ENCODE measurements at regions not wholly inside any gene's neighbourhood (a gene's known extent, or its start where the extent isn't known, plus 50 kb on each side); places are given as distances from the start of the nearest gene placed in this dataset.

GRCh38 chr11:98772893-98773292 is 247.9 kb upstream of the CNTN5 start:
- Histone ChIP-seq H3K27me3 (ENCODE audit: low read depth, low read length) (no peaks in the 10 kb centered on the region), H3K9ac (ENCODE audit: low read length) (no peak overlapping the region), H4K20me1 (ENCODE audit: insufficient read depth, low read length) (no peaks in the 10 kb centered on the region), H3K9me3 (ENCODE audit: insufficient read depth, low read length) (no peaks in the 10 kb centered on the region), H2AFZ (ENCODE audit: low read depth, low read length) (no peak overlapping the region), H3K36me3 (replicated peaks; ENCODE audit: low read depth, low read length) (no peaks in the 10 kb centered on the region), H3K27ac (ENCODE audit: low read length) (no peak overlapping the region), H3K4me1 (ENCODE audit: low read length) (no peaks in the 10 kb centered on the region), H3K79me2 (ENCODE audit: low read length) (no peaks in the 10 kb centered on the region), H3K4me3 (ENCODE audit: low read length) (no peak overlapping the region), H3K4me2 (ENCODE audit: low read length) (no peak overlapping the region)
- TF ChIP-seq CTCF (IDR thresholded peaks at IDR 0.05; ENCODE audit: low read depth, low read length) = no peak
- no peak for TF ChIP-seq EZH2phosphoT487 (IDR thresholded peaks at IDR 0.05; ENCODE audit: low read depth)

GRCh38 chr11:98793276-98793675 is 227.5 kb upstream of the CNTN5 start:
- Histone ChIP-seq H3K27me3 (ENCODE audit: low read depth, low read length) (no peaks in the 10 kb centered on the region), H3K27ac (ENCODE audit: low read length) (no peak overlapping the region)
- TF ChIP-seq EZH2phosphoT487 (IDR thresholded peaks at IDR 0.05; ENCODE audit: low read depth) (no peak), CTCF (IDR thresholded peaks at IDR 0.05; ENCODE audit: low read depth, low read length) (no peak)

GRCh38 chr11:98798333-98798732 is 222.4 kb upstream of the CNTN5 start:
- Histone ChIP-seq H3K4me1 (ENCODE audit: low read length) (no peaks in the 10 kb centered on the region), H3K36me3 (replicated peaks; ENCODE audit: low read depth, low read length) (no peaks in the 10 kb centered on the region), H3K27ac (ENCODE audit: low read length) (no peak overlapping the region), H4K20me1 (ENCODE audit: insufficient read depth, low read length) (no peaks in the 10 kb centered on the region), H3K4me2 (ENCODE audit: low read length) (no peak overlapping the region), H3K4me3 (ENCODE audit: low read length) (no peak overlapping the region), H3K9me3 (ENCODE audit: insufficient read depth, low read length) (no peaks in the 10 kb centered on the region), H3K79me2 (ENCODE audit: low read length) (no peaks in the 10 kb centered on the region), H2AFZ (ENCODE audit: low read depth, low read length) (no peak overlapping the region), H3K27me3 (ENCODE audit: low read depth, low read length) (no peaks in the 10 kb centered on the region), H3K9ac (ENCODE audit: low read length) (no peak overlapping the region)
- TF ChIP-seq EZH2phosphoT487 (IDR thresholded peaks at IDR 0.05; ENCODE audit: low read depth) = no peak
- no peak for TF ChIP-seq CTCF (IDR thresholded peaks at IDR 0.05; ENCODE audit: low read depth, low read length)

More at GRCh38 chr11:98793276-98793675, 227.5 kb upstream of the CNTN5 start:
- Histone ChIP-seq H4K20me1 (ENCODE audit: insufficient read depth, low read length) (no peaks in the 10 kb centered on the region), H3K9ac (ENCODE audit: low read length) (no peak overlapping the region), H3K9me3 (ENCODE audit: insufficient read depth, low read length) (no peaks in the 10 kb centered on the region), H3K4me2 (ENCODE audit: low read length) (no peak overlapping the region), H3K4me3 (ENCODE audit: low read length) (no peak overlapping the region), H2AFZ (ENCODE audit: low read depth, low read length) (no peak overlapping the region), H3K4me1 (ENCODE audit: low read length) (no peaks in the 10 kb centered on the region), H3K79me2 (ENCODE audit: low read length) (no peaks in the 10 kb centered on the region), H3K36me3 (replicated peaks; ENCODE audit: low read depth, low read length) (no peaks in the 10 kb centered on the region)

GRCh38 chr11:98800696-98801095 is 220.1 kb upstream of the CNTN5 start:
- Histone ChIP-seq H3K27ac (ENCODE audit: low read length) (no peak overlapping the region), H4K20me1 (ENCODE audit: insufficient read depth, low read length) (no peaks in the 10 kb centered on the region), H3K79me2 (ENCODE audit: low read length) (no peaks in the 10 kb centered on the region), H3K36me3 (replicated peaks; ENCODE audit: low read depth, low read length) (no peaks in the 10 kb centered on the region), H3K9ac (ENCODE audit: low read length) (no peak overlapping the region), H3K9me3 (ENCODE audit: insufficient read depth, low read length) (no peaks in the 10 kb centered on the region), H2AFZ (ENCODE audit: low read depth, low read length) (no peak overlapping the region), H3K27me3 (ENCODE audit: low read depth, low read length) (no peaks in the 10 kb centered on the region), H3K4me3 (ENCODE audit: low read length) (no peak overlapping the region), H3K4me1 (ENCODE audit: low read length) (no peaks in the 10 kb centered on the region), H3K4me2 (ENCODE audit: low read length) (no peak overlapping the region)
- TF ChIP-seq CTCF (IDR thresholded peaks at IDR 0.05; ENCODE audit: low read depth, low read length) (no peak), EZH2phosphoT487 (IDR thresholded peaks at IDR 0.05; ENCODE audit: low read depth) (no peak)

All from OCI-LY3 (cell line).